ENCODE measurements at regions not wholly inside any gene's neighbourhood (a gene's known extent, or its start where the extent isn't known, plus 50 kb on each side); places are given as distances from the start of the nearest gene placed in this dataset.

DNA sequence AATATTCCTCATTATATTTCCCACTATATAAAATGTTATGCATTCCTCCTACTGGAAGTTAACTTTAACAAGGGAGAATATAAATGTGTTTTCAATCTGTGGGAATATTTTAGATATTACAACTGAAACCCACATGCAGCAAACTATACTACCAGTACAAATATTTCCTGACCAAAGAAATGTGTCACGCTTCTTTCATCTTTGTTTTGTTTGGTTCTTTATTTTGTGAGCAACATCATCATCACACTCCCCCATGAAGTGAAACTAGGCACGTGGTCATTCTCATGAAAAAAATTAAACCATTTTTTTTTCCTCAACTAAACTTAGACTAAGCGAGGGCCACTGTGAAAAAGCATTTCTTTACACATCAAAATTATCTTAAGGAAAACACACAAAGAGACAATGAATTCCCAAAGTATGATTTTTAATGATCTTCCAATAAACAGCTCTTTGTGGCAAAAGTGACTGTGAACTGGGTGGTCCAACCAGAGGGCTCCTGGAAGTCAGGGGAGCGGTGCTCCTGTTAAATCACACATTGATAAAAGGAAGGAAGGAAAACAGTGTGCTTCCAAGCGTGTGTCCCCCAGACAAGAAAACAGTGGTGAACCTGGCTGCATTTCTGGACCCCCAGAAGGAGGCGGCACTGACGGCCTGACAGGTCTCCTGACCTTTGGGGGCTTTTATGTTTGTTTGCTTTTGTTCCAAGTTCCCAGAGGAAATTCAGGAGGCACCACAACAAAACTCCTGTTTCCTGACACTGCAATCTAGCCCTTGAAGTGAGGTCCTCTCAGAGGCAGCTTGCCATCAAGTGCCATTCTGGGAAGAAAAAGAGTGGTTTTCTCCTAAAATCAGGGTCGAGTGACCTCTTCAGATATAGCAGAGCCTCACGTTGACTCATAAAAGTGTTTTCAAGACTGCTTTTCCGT lies 166.8 kb upstream of the FOXQ1 start:
- no peak for DNase-seq

DNA sequence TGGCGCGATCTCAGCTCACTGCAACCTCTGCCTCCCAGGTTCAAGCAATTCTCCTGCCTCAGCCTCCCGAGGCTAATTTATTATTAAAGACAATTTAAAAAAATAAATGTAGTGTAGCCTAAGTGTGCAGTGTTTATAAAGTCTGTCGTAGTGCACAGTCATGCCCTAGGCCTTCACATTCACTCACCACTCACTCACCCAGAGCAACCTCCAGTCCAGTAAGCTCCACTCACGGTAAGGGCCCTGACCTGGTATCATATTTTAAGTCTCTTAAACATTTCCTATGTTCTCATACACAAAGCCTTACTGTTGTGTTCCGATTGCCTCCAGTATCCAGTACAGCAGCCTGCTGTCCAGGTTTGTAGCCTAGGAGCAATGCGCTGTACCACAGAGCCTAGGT lies 168.2 kb upstream of the FOXQ1 start:
- DNase-seq: no peak

- no peak for DNase-seq
Observed at GRCh38 chr6:1139155-1139890, 172.6 kb upstream of the FOXQ1 start.

DNA sequence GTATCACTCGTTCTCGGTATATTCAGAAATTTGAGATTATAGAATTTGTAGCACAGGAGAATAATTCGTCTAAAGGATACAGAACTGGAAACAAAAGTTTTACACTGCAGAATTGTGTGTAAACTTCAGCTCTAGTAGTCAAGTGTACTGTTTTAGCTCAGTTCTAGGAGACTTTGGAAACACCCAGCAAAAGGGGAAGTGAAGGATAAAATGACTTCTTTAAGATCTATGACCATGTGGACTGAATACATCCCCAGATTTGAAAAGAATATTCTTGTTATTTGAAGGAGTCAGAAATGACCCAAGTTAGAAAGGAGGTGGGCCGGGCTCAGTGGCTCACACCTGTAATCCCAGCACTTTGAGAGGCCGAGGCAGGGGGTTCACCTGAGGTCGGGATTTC lies 174.0 kb upstream of the FOXQ1 start:
- no peak for DNase-seq

- DNase-seq: no peak
Observed at GRCh38 chr6:1136827-1137226, 175.1 kb upstream of the FOXQ1 start.

- DNase-seq: no peak
Observed at GRCh38 chr6:1136415-1136774, 175.5 kb upstream of the FOXQ1 start.

DNA sequence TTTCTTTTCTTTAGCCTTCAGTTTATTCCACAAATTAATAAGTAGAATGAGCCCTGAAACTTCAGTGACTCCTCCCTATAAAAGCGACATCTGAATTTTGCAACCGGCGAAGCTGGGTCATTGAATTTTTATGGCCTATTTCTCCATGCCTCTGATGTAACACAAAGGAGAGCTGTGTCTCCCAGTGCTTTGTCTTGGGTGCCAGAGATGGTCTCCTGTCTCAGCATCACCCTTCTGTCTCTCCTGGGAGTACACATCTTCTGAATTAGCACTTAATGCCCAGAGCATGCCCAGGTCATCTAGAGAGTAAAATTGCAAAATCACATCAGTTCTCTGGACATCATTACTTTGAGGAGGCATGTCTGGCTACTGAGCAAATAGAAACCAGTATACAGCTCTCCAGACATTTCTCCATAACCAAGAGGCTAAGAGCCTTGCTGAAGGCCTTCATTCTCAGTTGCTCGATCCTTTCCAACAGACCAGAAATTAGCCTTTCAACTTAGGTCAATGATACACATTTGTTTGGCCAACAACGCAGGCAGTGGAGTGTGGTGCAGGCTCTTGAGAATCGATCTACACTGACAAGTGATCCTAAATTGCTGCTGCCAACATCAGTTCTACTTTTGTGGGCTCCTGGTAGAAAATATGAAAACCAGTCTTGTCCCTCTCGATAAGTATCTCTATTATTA lies 176.0 kb upstream of the FOXQ1 start:
- no peak for DNase-seq

- no peak for DNase-seq
Observed at GRCh38 chr6:1131285-1132079, 180.4 kb upstream of the FOXQ1 start.

GRCh38 chr6:1130709-1131108 lies 181.2 kb upstream of the FOXQ1 start:
- DNase-seq: no peak

DNA sequence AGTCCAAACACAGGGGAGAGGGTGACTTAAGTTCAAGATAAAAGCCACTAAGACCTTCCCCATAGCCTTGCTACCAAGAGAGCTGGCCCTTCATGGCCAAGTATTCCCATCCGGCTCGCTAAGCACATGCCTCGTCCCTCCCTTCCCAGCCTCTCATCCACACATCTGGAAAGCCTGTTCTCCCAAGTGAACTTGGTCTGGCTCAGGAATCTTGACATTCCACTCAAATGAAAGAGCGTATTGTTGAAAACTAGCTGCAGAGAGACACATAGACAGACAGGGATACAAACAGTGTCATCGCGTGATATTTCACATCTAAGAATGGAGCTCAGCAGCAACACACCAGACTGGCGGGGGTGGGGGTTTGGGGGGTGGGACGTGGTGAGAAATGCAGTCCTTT lies 182.8 kb upstream of the FOXQ1 start:
- DNase-seq: no peak

DNA sequence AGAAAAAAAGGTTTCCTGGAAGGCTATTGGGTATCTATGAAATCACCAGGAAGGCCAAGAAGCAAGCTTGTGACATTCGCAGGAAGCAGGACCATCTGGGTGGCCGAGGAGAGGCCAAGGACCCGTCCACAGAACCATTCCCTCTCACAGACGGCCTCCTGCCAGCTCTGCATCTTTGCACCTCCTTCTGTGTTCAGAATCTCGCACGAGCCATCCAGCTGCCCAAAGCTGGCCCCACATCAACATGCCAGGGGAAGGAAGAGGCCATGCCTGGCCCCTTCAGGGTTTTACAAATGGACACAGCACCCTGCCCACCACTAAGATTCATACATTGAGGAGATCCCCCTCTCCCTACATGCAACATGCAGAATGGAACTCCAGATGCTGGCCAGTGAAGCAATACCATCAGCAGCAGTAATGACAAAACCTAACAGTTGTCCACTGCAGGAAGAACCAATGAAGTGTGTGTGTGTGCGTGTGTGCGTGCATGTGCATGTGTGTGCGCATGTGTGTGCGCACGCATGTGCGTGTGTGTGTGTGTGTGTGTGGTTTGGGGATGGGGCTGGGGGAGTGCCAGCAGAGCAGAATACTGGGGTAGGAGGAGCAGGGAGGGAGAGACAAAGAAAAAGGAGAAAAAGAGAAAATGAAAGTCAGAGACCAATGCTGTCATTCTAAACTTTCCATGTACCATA lies 184.2 kb upstream of the FOXQ1 start:
- DNase-seq: no peak

GRCh38 chr6:1127129-1127528 lies 184.8 kb upstream of the FOXQ1 start:
- DNase-seq: no peak

GRCh38 chr6:1126036-1126435 lies 185.9 kb upstream of the FOXQ1 start:
- no peak for DNase-seq

GRCh38 chr6:1125297-1125696 lies 186.6 kb upstream of the FOXQ1 start:
- DNase-seq: no peak

GRCh38 chr6:1124885-1125284 lies 187.0 kb upstream of the FOXQ1 start:
- no peak for DNase-seq

DNA sequence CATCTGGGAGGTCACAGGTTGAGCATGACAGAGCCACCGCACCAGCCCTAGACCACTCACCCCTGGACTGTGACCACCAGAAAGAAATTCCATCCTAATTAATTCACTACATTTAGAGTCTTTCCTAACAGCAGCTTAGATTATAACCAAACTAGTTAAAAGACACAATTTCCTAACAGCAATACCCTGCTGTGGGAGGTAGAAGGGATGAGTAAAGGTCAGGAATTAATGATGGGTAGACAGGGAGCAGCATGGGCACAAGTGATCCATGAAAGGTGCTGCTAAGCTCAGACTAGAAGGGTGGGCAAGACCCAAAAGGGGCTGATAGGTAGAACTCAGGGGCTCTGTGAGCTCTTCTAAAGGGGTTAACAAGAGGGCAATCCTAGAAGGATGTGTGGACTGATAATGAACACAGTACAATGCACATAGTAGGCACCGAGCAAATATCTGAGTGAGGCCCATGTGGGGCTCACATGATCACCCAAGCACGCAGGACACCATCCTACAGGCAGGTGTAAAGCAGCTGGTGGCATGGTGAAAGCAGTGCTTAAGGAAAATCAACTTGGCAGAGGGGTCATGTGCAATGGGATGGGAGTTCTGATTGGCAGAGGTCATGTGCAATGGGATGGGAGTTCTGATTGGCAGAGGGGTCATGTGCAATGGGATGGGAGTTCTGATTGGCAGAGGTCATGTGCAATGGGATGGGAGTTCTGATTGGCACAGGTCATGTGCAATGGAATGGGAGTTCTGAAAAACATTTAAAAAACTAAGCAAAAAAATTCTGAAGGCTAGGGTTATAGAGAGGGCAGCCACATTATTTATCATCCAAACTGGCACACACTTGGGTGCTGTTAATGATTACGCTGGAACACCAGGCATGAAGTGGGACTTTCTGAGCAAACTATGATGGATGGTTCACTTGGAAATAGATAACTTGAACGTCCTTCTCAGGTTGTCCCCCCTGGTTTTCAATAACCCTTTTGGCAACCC lies 188.2 kb upstream of the FOXQ1 start:
- DNase-seq: no peak

DNA sequence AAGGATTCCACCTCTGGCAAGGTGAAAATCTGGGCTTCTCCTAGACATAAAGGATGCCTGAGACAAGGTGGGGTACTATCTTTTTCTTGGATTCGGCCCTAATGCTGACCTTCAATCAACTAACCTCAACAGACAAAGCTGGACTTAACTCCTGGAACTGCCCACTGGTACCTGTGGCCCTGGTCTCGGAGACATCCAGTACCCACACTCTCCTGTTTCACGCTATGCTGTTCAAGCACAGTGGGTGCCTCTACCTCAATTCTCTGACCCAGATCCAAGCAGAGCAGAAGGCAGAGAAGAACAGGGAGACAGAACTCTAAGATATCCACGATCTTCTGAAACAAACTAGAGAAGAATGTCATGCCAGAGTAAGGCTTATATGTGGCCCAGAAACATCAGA lies 189.8 kb upstream of the FOXQ1 start:
- DNase-seq: no peak

DNA sequence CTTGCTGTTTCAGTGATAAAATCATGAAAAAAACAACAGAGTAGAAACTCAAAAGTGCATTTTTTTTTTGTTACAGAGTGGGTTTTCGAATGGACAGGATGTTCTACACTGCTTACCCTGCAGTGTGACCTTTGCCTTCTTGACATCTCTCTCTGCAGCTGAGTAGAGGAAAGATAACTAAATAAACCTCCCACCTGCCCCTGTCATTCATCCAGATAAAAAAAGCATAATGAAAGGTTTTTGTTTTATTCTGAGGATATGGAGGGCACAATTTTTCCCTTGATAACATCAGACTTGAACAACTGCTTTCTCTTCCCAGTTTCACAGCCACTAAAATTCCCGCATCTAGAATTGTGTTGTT lies 193.6 kb upstream of the FOXQ1 start:
- DNase-seq: no peak

GRCh38 chr6:1117530-1118286 lies 194.2 kb upstream of the FOXQ1 start:
- DNase-seq: no peak

- no peak for DNase-seq
Observed at GRCh38 chr6:1116149-1116548, 195.7 kb upstream of the FOXQ1 start.
